Activated CD8-positive, alpha-beta T cell treated with anti-CD3 and anti-CD28 coated beads for 36 hours (primary cell): ENCODE measurements at regions not wholly inside any gene's neighbourhood (a gene's known extent, or its start where the extent isn't known, plus 50 kb on each side); places are given as distances from the start of the nearest gene placed in this dataset.

ENCODE experiments used
- ATAC-seq: fragments of 200-7000 bp; cut with Tn5 transposase; one replicate; pipeline ENCODE4 v1.10.0; 2021; ENCODE audit warnings: mild to moderate bottlenecking, moderate library complexity
- CTCF ChIA-PET: fragments of 350-600 bp; sonication (Branson Sonifier 250); formaldehyde crosslinking; loops from one replicate; lab custom pipeline; 2021; ENCODE audit warnings: antibody characterized with exemption; lab: Charles Lee
- POLR2A ChIA-PET: fragments of 350-600 bp; sonication (Branson Sonifier 250); formaldehyde crosslinking; loops from one replicate; lab custom pipeline; 2021; ENCODE audit warnings: antibody characterized with exemption; lab: Charles Lee
- DNase-seq: peaks from one replicate; pipeline ENCODE4 v3.0.0-alpha.2; 2020
- H3K27ac Mint-ChIP-seq: one replicate; pipeline ENCODE4 v1.8.0; 2021; ENCODE audit warnings: mild to moderate bottlenecking, mixed read lengths
- H3K27me3 Mint-ChIP-seq: one replicate; pipeline ENCODE4 v1.8.0; 2021; ENCODE audit warnings: mixed read lengths
- H3K36me3 Mint-ChIP-seq: one replicate; pipeline ENCODE4 v1.8.0; 2021; ENCODE audit warnings: low read depth, mixed read lengths
- H3K4me1 Mint-ChIP-seq: one replicate; pipeline ENCODE4 v1.8.0; 2021; ENCODE audit warnings: low read depth, mixed read lengths
- H3K4me3 Mint-ChIP-seq: one replicate; pipeline ENCODE4 v1.8.0; 2021; ENCODE audit warnings: mild to moderate bottlenecking, moderate library complexity, mixed read lengths
- H3K9me3 Mint-ChIP-seq: one replicate; pipeline ENCODE4 v1.8.0; 2021; ENCODE audit warnings: mixed read lengths
- intact Hi-C: fragments of 100-400 bp; cut with micrococcal nuclease; formaldehyde crosslinking; loops from one replicate; pipeline ENCODE4 v1.10.0; 2022
- TF ChIP-seq, protein P1 (sequence below): fragments of 200-600 bp; IDR thresholded peaks from one replicate; pipeline ENCODE4 v1.8.0; 2022; ENCODE audit warnings: antibody characterized with exemption, mild to moderate bottlenecking

DNA sequence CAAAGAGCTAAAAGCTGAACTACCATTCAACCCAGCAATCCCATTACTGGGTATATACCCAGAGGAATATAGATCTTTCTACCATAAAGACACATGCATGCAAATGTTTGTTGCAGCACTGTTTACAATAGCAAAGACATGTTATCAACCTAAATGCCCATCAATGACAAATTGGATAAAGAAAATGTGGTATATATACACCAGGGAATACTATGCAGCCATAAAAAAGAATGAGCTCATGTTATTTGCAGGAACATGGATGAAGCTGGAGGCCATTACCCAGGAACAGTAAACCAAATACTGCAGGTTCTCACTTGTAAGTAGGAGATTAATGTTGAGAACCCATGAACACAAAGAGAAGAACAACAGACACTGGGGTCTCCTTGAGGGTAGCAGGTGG lies 1295.1 kb downstream of the TYW1 start:
- no peaks in the 10 kb centered on the region for H3K36me3 Mint-ChIP-seq
- DNase-seq, result no peak

DNA sequence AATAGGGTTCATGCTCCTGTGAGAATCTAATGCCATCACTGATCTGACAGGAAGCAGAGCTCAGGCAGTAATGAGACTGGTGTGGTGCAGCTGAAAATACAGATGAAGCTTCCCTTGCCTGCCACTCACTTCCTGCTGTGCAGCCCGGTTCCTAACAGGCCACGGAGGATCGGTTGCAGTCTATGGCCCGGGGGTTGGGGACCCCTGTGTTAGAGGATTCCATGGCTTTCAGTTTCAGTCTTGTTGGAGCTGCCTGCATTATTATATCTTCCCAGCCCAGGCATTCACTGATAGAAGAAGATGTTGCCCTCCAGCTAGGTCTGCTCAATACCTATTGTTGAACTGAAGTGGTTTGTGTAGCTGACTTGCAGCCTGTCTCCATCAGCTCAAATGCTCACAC lies 1298.8 kb downstream of the TYW1 start:
- DNase-seq, result no peak
- H3K36me3 Mint-ChIP-seq, result no peaks in the 10 kb centered on the region
- peaks cover 23% of the 10 kb centered on the region for H3K9me3 Mint-ChIP-seq

More for the DNA sequence above, 1295.1 kb downstream of the TYW1 start:
- intact Hi-C loops, result no loop called here
- no peak for ATAC-seq
- no peak overlapping the region for H3K27ac Mint-ChIP-seq
- peaks cover 18% of the 10 kb centered on the region for H3K9me3 Mint-ChIP-seq
- TF ChIP-seq, protein P1, sequence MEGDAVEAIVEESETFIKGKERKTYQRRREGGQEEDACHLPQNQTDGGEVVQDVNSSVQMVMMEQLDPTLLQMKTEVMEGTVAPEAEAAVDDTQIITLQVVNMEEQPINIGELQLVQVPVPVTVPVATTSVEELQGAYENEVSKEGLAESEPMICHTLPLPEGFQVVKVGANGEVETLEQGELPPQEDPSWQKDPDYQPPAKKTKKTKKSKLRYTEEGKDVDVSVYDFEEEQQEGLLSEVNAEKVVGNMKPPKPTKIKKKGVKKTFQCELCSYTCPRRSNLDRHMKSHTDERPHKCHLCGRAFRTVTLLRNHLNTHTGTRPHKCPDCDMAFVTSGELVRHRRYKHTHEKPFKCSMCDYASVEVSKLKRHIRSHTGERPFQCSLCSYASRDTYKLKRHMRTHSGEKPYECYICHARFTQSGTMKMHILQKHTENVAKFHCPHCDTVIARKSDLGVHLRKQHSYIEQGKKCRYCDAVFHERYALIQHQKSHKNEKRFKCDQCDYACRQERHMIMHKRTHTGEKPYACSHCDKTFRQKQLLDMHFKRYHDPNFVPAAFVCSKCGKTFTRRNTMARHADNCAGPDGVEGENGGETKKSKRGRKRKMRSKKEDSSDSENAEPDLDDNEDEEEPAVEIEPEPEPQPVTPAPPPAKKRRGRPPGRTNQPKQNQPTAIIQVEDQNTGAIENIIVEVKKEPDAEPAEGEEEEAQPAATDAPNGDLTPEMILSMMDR, result no peak
- ChIA-PET POLR2A (no interaction called here), CTCF (no interaction called here)
- H3K27me3 Mint-ChIP-seq, result no peaks in the 10 kb centered on the region
- H3K4me3 Mint-ChIP-seq, result no peak overlapping the region
- H3K4me1 Mint-ChIP-seq, result no peaks in the 10 kb centered on the region

DNA sequence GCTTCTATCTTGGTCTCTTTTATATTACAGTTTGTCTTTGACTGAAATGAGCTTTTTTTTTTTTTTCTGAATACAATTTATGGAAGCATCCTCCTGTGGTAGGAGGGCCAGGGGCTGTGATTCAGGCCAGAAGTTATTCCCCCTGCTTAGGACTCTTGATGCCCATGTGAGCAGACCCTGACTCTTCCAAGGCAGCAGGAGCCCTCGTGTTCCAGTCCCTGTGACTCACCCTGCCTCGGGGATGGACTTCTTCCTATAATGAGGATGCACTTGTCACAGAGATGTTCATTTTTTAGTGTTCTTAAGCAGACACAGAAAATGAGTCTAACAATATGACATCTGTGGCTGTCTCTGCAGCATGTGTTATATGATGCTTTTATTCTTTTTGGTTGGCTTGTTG lies 1293.7 kb upstream of the AUTS2 start:
- Mint-ChIP-seq H3K27ac (no peak overlapping the region), H3K4me1 (no peaks in the 10 kb centered on the region), H3K4me3 (no peak overlapping the region), H3K36me3 (no peaks in the 10 kb centered on the region), H3K9me3 (peaks cover 16% of the 10 kb centered on the region), H3K27me3 (no peaks in the 10 kb centered on the region)
- intact Hi-C loops, result no loop called here
- ChIA-PET POLR2A (no interaction called here), CTCF (no interaction called here)
- ATAC-seq (no peak), DNase-seq (no peak)
- TF ChIP-seq, protein P1, result no peak

More for the DNA sequence above, 1298.8 kb downstream of the TYW1 start:
- H3K27me3 Mint-ChIP-seq, result no peaks in the 10 kb centered on the region
- TF ChIP-seq, protein P1, result no peak
- ATAC-seq, result no peak
- no peak overlapping the region for H3K4me3 Mint-ChIP-seq
- H3K4me1 Mint-ChIP-seq, result no peaks in the 10 kb centered on the region
- intact Hi-C loops, result no loop called here
- H3K27ac Mint-ChIP-seq, result no peak overlapping the region
- POLR2A ChIA-PET, result no interaction called here
- CTCF ChIA-PET, result no interaction called here

DNA sequence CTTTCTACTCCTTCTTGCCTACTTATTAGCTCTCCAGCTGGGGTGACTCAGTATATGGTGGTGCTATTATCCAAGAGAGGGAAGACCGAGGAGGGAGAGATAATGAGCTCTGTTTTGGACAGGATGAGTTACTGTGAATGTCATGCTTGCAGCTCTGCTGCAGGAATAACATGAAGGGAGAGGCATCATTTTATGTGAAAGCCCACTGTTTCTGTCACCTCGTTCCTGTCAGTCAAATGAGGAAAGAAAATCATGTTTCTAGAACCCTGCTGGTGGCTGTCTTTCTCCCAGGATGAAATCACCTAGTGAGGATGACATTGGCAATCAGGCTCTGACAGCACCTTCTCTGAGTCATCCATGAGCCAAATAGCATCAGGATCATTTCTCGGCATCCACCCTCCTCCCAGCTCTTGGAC lies 1291.6 kb upstream of the AUTS2 start:
- no peak for ATAC-seq
- POLR2A ChIA-PET, result interaction anchor here (0.5 kb wide), 1 partner anchor 206 kb away, joined by 4 read pairs; no protein-coding TSS in a partner anchor
- no peaks in the 10 kb centered on the region for H3K36me3 Mint-ChIP-seq
- no peak overlapping the region for H3K27ac Mint-ChIP-seq
- CTCF ChIA-PET, result no interaction called here
- no peaks in the 10 kb centered on the region for H3K27me3 Mint-ChIP-seq
- no peak for DNase-seq
- peaks cover 12% of the 10 kb centered on the region for H3K9me3 Mint-ChIP-seq
- no peaks in the 10 kb centered on the region for H3K4me1 Mint-ChIP-seq
- TF ChIP-seq, protein P1, result no peak
- no peak overlapping the region for H3K4me3 Mint-ChIP-seq
- intact Hi-C loops, result no loop called here

DNA sequence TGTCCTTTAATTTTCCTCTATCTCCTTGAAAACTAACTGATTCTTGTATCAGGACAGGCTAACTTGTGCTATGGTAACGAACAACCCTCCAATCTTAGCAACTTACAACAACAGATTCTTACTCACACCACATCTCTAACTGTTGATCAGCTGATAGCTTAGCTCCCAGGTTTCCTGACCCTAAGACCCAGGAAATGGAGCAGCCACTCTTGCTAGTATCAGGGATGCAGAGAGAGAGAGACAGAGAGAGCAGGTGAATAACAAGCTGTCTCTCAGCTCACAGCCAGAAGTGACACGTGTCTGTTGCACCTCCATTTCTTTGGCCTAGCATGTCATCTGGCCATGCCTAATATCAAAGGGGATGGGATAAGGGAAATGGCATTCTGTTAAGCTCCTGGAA lies 1289.0 kb upstream of the AUTS2 start:
- Mint-ChIP-seq H3K27ac (no peak overlapping the region), H3K4me1 (no peaks in the 10 kb centered on the region), H3K4me3 (no peak overlapping the region), H3K36me3 (no peaks in the 10 kb centered on the region), H3K27me3 (no peaks in the 10 kb centered on the region), H3K9me3 (peaks cover 18% of the 10 kb centered on the region)
- TF ChIP-seq, protein P1, result no peak
- POLR2A ChIA-PET, result no interaction called here
- intact Hi-C loops, result no loop called here
- CTCF ChIA-PET, result no interaction called here
- DNase-seq, result no peak
- no peak for ATAC-seq
